K562 (cell line): ENCODE measurements at regions not wholly inside any gene's neighbourhood (a gene's known extent, or its start where the extent isn't known, plus 50 kb on each side); places are given as distances from the start of the nearest gene placed in this dataset.
"Not testable (repeated sequence)": the region's sequence is repeated elsewhere in the genome, so short reads cannot be mapped to it uniquely, and the experiment has no call there.

Experiments
- ATAC-seq: fragments of 200-7000 bp; cut with Tn5 transposase; 3 replicates; pipeline ENCODE4 v1.9.1; 2020; ENCODE audit warnings: moderate library complexity
- BruUV-seq: library from RNA; stranded (reverse); fragments of 400-500 nt; replicated peaks from 2 replicates; lab custom pipeline; 2021; lab: Mats Ljungman, UMichigan
- CTCF ChIA-PET: fragments of 300-600 bp; formaldehyde crosslinking; extraction: SDS; loops from one replicate; lab custom pipeline; 2021; ENCODE audit warnings: low intra/inter-chr PET ratio; lab: Yijun Ruan, JAX
- POLR2A ChIA-PET: fragments of 300-600, 350-650 bp; sonication (Branson Sonifier 250); formaldehyde crosslinking; extraction: SDS; loops from one replicate; lab custom pipeline; 2021; ENCODE audit warnings: antibody characterized with exemption, inconsistent platforms; lab: Yijun Ruan, JAX
- DNase-seq, 4 experiments: peaks; one replicate each; pipeline versions ENCODE4 v3.0.0 to v3.0.0-alpha.2; 2011 to 2018; ENCODE audit warnings: low spot score in 3 of 4, mixed read lengths in 3 of 4; ENCODE audit errors: extremely low read depth in 1 of 4
- FAIRE-seq: peaks from 2 replicates; lab custom pipeline; 2011; peaks lifted over from hg19 to GRCh38; lab: Jason Lieb, UNC
- H2AFZ ChIP-seq: 2 replicates; pipeline ENCODE4 v1.6.0; 2011; ENCODE audit warnings: low read depth, low read length, control low read depth, inconsistent platforms
- H3K27ac ChIP-seq: fragments of 200-600 bp; 3 replicates; pipeline ENCODE4 v1.8.0; 2011; ENCODE audit warnings: low read depth, mild to moderate bottlenecking, control low read depth, inconsistent platforms, low read length, moderate library complexity, mixed read lengths; ENCODE audit errors: extremely low read depth
- H3K27me3 ChIP-seq, 2 experiments: fragments of 300-600 bp in 1 of 2; 2 replicates in 1 of 2; 3 replicates in 1 of 2; pipeline versions ENCODE4 v1.6.0 to v1.8.0; 2011; ENCODE audit warnings: inconsistent platforms in 2 of 2, low read length in 2 of 2, mild to moderate bottlenecking in 1 of 2, mixed read lengths in 1 of 2, moderate library complexity in 1 of 2; ENCODE audit not compliant: control insufficient read depth in 2 of 2, insufficient read depth in 2 of 2
- H3K36me3 ChIP-seq: fragments of 300-600 bp; 3 replicates; pipeline ENCODE4 v1.8.0; 2011; ENCODE audit warnings: mild to moderate bottlenecking, low read length, inconsistent platforms; ENCODE audit not compliant: control insufficient read depth, insufficient read depth
- H3K4me1 ChIP-seq, 2 experiments: fragments of 200-600 bp in 1 of 2; replicated peaks in 1 of 2; 2 replicates in 1 of 2; 3 replicates in 1 of 2; pipeline versions ENCODE4 v1.5.1 to v1.8.0; 2011; ENCODE audit warnings: inconsistent platforms in 2 of 2, low read length in 2 of 2, mild to moderate bottlenecking in 1 of 2, mixed read lengths in 1 of 2, moderate library complexity in 1 of 2; ENCODE audit not compliant: control insufficient read depth in 2 of 2, insufficient read depth in 2 of 2
- H3K4me2 ChIP-seq: 2 replicates; pipeline ENCODE4 v1.6.1; 2011; ENCODE audit warnings: low read length, control low read depth, inconsistent platforms, mixed read lengths; ENCODE audit not compliant: insufficient read depth
- H3K4me3 ChIP-seq: fragments of 200-600 bp; sonication (generic), shearing (Covaris generic); 2 replicates; pipeline ENCODE4 v1.5.1; 2016; ENCODE audit warnings: control low read depth, inconsistent platforms
- H3K79me2 ChIP-seq: fragments of 200-600 bp; 3 replicates; pipeline ENCODE4 v1.8.0; 2011; ENCODE audit warnings: low read length, inconsistent platforms; ENCODE audit not compliant: control insufficient read depth, insufficient read depth
- H3K9ac ChIP-seq, 2 experiments: 2 replicates each; pipeline versions ENCODE4 v1.6.0 to v1.6.1; 2011; ENCODE audit warnings: low read depth in 2 of 2, low read length in 2 of 2, control low read depth in 1 of 2, inconsistent platforms in 1 of 2, mild to moderate bottlenecking in 1 of 2, mixed read lengths in 1 of 2; ENCODE audit not compliant: insufficient read depth in 1 of 2
- H3K9me1 ChIP-seq: one replicate; pipeline ENCODE4 v1.6.0; 2011; ENCODE audit warnings: inconsistent platforms, mild to moderate bottlenecking, low read length, moderate library complexity; ENCODE audit not compliant: control insufficient read depth, insufficient read depth
- H3K9me3 ChIP-seq: replicated peaks from 2 replicates; pipeline ENCODE4 v1.5.1; 2011; ENCODE audit warnings: low read depth, low read length, inconsistent platforms; ENCODE audit not compliant: control insufficient read depth, insufficient read depth
- H4K20me1 ChIP-seq: replicated peaks from 2 replicates; pipeline ENCODE4 v1.6.1; 2011; ENCODE audit warnings: low read length, inconsistent platforms, mixed read lengths; ENCODE audit not compliant: control insufficient read depth, insufficient read depth
- FOSL1 ChIP-seq: fragments of 200-800 bp; sonication (Bioruptor generic); conservative IDR thresholded peaks from 2 replicates; pipeline ENCODE4 v1.6.1; 2016; ENCODE audit warnings: missing genetic modification characterization, missing compliant biosample characterization
- KLF16 ChIP-seq: IDR thresholded peaks from 2 replicates; pipeline ENCODE4 v1.6.1; 2016; ENCODE audit warnings: antibody characterized with exemption
- RHOXF2B ChIP-seq: fragments of 250-450 bp; sonication (Bioruptor Pico); conservative IDR thresholded peaks from 2 replicates; pipeline ENCODE4 v1.5.1; 2021
- ZNF551 ChIP-seq: fragments of 250-450 bp; sonication (Bioruptor Pico); IDR thresholded peaks from 2 replicates; pipeline ENCODE4 v1.5.0; 2021; ENCODE audit warnings: mild to moderate bottlenecking, moderate library complexity
- WGBS: fragments of 100-300 bp; shearing (Covaris generic); methylation state at CpG from one replicate; pipeline ENCODE4 v1.1.6; 2016; ENCODE audit warnings: low coverage, mixed read lengths; ENCODE audit not compliant: insufficient coverage; ENCODE audit errors: missing lambda C conversion rate; 5-methylcytosine and 5-hydroxymethylcytosine counted together
- in situ Hi-C: fragments of 300-500 bp; cut with MboI; formaldehyde crosslinking; loops from 4 replicates; pipeline ENCODE4 v1.15.0; 2018; ENCODE audit warnings: inconsistent platforms, mixed read lengths
- intact Hi-C: fragments of 100-400 bp; cut with micrococcal nuclease; formaldehyde crosslinking; loops from 2 replicates; pipeline ENCODE4 v1.14.2; 2022
- TF ChIP-seq, protein P1 (sequence below): fragments of 150-350 bp; conservative IDR thresholded peaks from 2 replicates; pipeline ENCODE4 v1.6.1; 2014; ENCODE audit warnings: low read length
- TF ChIP-seq, protein P2 (sequence below): sonication (generic); formaldehyde crosslinking; IDR thresholded peaks from 2 replicates; pipeline ENCODE4 v1.8.0; 2022; ENCODE audit warnings: missing genetic modification reagents, mild to moderate bottlenecking, moderate library complexity, borderline replicate concordance

DNA sequence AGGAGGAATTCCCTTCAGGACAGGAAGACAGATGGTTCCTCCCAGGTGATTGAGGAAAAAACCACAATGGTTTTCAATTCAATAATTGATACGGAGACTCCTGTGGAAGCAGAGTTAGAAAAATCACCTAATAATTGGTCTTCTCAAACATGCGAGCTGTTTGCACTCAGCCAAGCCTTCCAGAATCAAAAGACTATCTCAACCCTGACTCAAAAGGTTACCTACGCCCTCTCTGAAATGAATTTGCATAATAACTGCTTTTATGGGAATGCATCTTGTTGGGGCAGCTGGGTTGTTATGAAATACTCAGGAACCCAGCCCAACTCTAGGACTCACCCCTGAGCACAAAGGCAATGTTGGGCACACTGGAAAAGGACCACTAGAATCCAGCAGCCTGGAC is 66.9 kb upstream of the ARSJ start:
- no peak overlapping the region for H2AFZ ChIP-seq
- intact Hi-C loops = no loop called here
- in situ Hi-C loops = no loop called here
- ATAC-seq (no peak), DNase-seq (no peak), FAIRE-seq (no peak)
- ChIA-PET POLR2A (no interaction called here), CTCF (no interaction called here)
- 0% methylated on average over 3 of the region's 3 CpGs for WGBS
- no peaks in the 10 kb centered on the region for H3K27me3 ChIP-seq
- no peaks in the 10 kb centered on the region for H3K9me1 ChIP-seq
- no peak overlapping the region for H3K9ac ChIP-seq
- no peaks in the 10 kb centered on the region for H4K20me1 ChIP-seq
- H3K4me1 ChIP-seq = no peaks in the 10 kb centered on the region
- TF ChIP-seq, protein P1, sequence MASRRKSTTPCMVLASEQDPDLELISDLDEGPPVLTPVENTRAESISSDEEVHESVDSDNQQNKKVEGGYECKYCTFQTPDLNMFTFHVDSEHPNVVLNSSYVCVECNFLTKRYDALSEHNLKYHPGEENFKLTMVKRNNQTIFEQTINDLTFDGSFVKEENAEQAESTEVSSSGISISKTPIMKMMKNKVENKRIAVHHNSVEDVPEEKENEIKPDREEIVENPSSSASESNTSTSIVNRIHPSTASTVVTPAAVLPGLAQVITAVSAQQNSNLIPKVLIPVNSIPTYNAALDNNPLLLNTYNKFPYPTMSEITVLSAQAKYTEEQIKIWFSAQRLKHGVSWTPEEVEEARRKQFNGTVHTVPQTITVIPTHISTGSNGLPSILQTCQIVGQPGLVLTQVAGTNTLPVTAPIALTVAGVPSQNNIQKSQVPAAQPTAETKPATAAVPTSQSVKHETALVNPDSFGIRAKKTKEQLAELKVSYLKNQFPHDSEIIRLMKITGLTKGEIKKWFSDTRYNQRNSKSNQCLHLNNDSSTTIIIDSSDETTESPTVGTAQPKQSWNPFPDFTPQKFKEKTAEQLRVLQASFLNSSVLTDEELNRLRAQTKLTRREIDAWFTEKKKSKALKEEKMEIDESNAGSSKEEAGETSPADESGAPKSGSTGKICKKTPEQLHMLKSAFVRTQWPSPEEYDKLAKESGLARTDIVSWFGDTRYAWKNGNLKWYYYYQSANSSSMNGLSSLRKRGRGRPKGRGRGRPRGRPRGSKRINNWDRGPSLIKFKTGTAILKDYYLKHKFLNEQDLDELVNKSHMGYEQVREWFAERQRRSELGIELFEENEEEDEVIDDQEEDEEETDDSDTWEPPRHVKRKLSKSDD = no peak
- TF ChIP-seq RHOXF2B (CRISPR knock-in tag) (no peak), FOSL1 (tag) (no peak), KLF16 (no peak), ZNF551 (CRISPR knock-in tag) (no peak)
- TF ChIP-seq, protein P2, sequence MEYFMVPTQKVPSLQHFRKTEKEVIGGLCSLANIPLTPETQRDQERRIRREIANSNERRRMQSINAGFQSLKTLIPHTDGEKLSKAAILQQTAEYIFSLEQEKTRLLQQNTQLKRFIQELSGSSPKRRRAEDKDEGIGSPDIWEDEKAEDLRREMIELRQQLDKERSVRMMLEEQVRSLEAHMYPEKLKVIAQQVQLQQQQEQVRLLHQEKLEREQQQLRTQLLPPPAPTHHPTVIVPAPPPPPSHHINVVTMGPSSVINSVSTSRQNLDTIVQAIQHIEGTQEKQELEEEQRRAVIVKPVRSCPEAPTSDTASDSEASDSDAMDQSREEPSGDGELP (CRISPR knock-in tag) = no peak
- BruUV-seq = no TSS peak
- H3K27ac ChIP-seq = no peak overlapping the region
- H3K4me2 ChIP-seq = no peak overlapping the region
- no peaks in the 10 kb centered on the region for H3K9me3 ChIP-seq
- no peak overlapping the region for H3K4me3 ChIP-seq
- no peaks in the 10 kb centered on the region for H3K79me2 ChIP-seq
- no peaks in the 10 kb centered on the region for H3K36me3 ChIP-seq

DNA sequence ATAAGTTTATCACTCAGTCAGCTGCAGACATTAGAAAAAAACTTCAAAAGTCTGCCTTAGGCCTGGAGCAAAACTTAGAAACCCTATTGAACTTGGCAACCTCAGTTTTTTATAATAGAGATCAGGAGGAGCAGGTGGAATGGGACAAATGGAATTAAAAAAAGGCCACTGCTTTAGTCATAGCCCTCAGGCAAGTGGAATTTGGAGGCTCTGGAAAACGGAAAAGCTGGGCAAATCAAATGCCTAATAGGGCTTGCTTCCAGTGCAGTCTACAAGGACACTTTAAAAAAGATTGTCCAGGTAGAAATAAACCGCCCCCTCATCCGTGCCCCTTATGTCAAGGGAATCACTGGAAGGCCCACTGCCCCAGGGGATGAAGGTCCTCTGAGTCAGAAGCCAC is 68.7 kb upstream of the ARSJ start:
- H3K27me3 ChIP-seq, H4K20me1 ChIP-seq, H3K4me3 ChIP-seq, in situ Hi-C loops, intact Hi-C loops, H3K9me3 ChIP-seq, DNase-seq, H3K9me1 ChIP-seq, FAIRE-seq, H3K4me1 ChIP-seq, CTCF ChIA-PET, H3K27ac ChIP-seq, H3K36me3 ChIP-seq, H3K79me2 ChIP-seq, BruUV-seq, H3K4me2 ChIP-seq, H3K9ac ChIP-seq, ATAC-seq, H2AFZ ChIP-seq, POLR2A ChIA-PET: not testable (repeated sequence)
- WGBS = 0% methylated on average over 2 of the region's 3 CpGs
